GM12865 (cell line): ENCODE measurements at regions not wholly inside any gene's neighbourhood (a gene's known extent, or its start where the extent isn't known, plus 50 kb on each side); places are given as distances from the start of the nearest gene placed in this dataset.

Experiments
- DNase-seq: peaks from one replicate; pipeline ENCODE4 v3.0.0; 2010; ENCODE audit warnings: low read depth
- H3K4me3 ChIP-seq: 2 replicates; pipeline ENCODE4 v1.5.1; 2011; ENCODE audit warnings: mild to moderate bottlenecking, low read depth, low read length, control low read depth
- TF ChIP-seq, protein P1 (sequence below): IDR thresholded peaks from 2 replicates; pipeline ENCODE4 v1.5.1; 2011; ENCODE audit warnings: low read length, control low read depth, low read depth, inconsistent platforms; ENCODE audit not compliant: insufficient read depth; ENCODE audit errors: missing control alignments

- H3K4me3 ChIP-seq = no peak overlapping the region
- DNase-seq = no peak
- TF ChIP-seq, protein P1, sequence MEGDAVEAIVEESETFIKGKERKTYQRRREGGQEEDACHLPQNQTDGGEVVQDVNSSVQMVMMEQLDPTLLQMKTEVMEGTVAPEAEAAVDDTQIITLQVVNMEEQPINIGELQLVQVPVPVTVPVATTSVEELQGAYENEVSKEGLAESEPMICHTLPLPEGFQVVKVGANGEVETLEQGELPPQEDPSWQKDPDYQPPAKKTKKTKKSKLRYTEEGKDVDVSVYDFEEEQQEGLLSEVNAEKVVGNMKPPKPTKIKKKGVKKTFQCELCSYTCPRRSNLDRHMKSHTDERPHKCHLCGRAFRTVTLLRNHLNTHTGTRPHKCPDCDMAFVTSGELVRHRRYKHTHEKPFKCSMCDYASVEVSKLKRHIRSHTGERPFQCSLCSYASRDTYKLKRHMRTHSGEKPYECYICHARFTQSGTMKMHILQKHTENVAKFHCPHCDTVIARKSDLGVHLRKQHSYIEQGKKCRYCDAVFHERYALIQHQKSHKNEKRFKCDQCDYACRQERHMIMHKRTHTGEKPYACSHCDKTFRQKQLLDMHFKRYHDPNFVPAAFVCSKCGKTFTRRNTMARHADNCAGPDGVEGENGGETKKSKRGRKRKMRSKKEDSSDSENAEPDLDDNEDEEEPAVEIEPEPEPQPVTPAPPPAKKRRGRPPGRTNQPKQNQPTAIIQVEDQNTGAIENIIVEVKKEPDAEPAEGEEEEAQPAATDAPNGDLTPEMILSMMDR = no peak
Measured at GRCh38 chr18:1861473-1861872, 709.8 kb downstream of the METTL4 start.

- TF ChIP-seq, protein P1 = no peak
- DNase-seq = no peak
Measured at GRCh38 chr18:1865869-1866268, 705.4 kb downstream of the METTL4 start.

DNA sequence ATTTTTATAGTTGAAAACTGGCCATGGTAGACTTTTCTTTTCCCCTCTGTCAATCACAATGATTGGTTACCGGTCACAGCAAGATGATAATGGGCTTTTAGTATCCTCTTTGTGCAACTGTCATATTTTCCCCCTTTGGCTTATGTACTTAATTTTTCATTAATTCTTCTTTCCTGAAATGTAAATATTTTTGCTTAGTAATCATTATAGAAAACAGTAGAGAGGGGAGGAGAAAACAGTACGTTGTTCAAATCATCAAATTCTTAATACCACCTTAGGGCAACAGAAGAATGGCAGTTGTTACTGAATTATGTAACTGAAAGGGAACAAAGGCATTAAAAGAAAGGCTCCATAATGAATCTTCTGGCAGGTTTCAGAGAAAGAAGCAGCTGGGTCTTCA lies 699.0 kb downstream of the METTL4 start:
- TF ChIP-seq, protein P1 = no peak
- DNase-seq = no peak
- H3K4me3 ChIP-seq = no peak overlapping the region

More at GRCh38 chr18:1865869-1866268, 705.4 kb downstream of the METTL4 start:
- no peak overlapping the region for H3K4me3 ChIP-seq

DNA sequence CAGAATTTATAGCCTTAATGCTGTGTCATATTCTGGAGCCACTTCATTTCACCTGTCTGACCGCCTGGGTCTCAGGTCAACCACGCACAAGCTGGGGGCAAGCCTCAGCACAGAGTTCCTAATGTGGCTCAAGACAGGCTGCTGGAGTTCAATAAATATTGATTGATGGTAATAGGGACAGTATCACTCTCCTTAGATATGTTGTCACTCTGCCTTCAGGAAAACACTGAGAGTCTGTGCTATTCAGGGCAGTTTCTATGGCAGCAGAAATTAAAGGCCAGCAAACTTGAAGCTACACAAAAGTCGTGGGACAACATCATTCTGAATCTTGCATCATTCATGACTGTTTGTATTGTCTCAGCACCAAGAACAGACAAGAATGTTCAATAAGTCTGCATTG lies 696.1 kb downstream of the METTL4 start:
- H3K4me3 ChIP-seq = no peak overlapping the region
- TF ChIP-seq, protein P1 = no peak
- no peak for DNase-seq

DNA sequence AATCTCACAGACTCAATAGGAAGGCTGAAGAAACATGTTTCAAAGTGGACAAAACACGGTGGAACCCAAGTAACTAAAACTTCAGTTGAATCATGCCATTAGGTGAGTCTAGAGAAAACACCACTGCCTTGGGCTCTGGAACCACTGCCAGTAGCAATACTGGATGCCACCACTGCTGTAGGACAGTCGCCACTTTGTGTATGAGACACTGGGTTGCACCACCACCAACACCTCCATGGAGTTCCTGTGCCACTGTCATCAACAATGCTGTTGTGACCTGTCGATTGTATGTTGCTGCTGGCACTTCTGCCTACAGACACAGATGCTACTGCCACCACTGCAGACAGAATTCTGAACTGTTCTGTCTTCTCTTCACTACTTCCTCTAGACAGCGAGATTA lies 686.7 kb downstream of the METTL4 start:
- TF ChIP-seq, protein P1 = no peak
- H3K4me3 ChIP-seq = no peak overlapping the region
- no peak for DNase-seq

GRCh38 chr18:1891641-1892040 lies 679.7 kb downstream of the METTL4 start:
- DNase-seq = no peak
- TF ChIP-seq, protein P1 = no peak
- no peak overlapping the region for H3K4me3 ChIP-seq

- TF ChIP-seq, protein P1 = no peak
- no peak for DNase-seq
- H3K4me3 ChIP-seq = no peak overlapping the region
Measured at GRCh38 chr18:1892191-1892590, 679.1 kb downstream of the METTL4 start.
